ENCODE measurements at regions not wholly inside any gene's neighbourhood (a gene's known extent, or its start where the extent isn't known, plus 50 kb on each side); places are given as distances from the start of the nearest gene placed in this dataset.

- no peak for DNase-seq (ENCODE audit: low spot score)
- FAIRE-seq: no peak
Observed at GRCh38 chr5:155903791-155904190, 423.2 kb upstream of the SGCD start.

GRCh38 chr5:155905364-155905763, 421.6 kb upstream of the SGCD start:
- no peak for FAIRE-seq
- DNase-seq (ENCODE audit: low spot score): no peak

GRCh38 chr5:155906046-155906445, 420.9 kb upstream of the SGCD start:
- FAIRE-seq (no peak), DNase-seq (ENCODE audit: low spot score) (no peak)

- DNase-seq (ENCODE audit: low spot score): no peak
- FAIRE-seq: no peak
Observed at GRCh38 chr5:155908543-155908942, 418.4 kb upstream of the SGCD start.

GRCh38 chr5:155912291-155912690, 414.7 kb upstream of the SGCD start:
- DNase-seq (ENCODE audit: low spot score) (no peak), FAIRE-seq (no peak)

GRCh38 chr5:155914766-155915165, 412.2 kb upstream of the SGCD start:
- no peak for FAIRE-seq
- DNase-seq (ENCODE audit: low spot score): no peak

GRCh38 chr5:155915601-155916000, 411.4 kb upstream of the SGCD start:
- no peak for FAIRE-seq
- no peak for DNase-seq (ENCODE audit: low spot score)

GRCh38 chr5:155919126-155919525, 407.8 kb upstream of the SGCD start:
- no peak for FAIRE-seq
- no peak for DNase-seq (ENCODE audit: low spot score)

- FAIRE-seq: no peak
- DNase-seq (ENCODE audit: low spot score): no peak
Observed at GRCh38 chr5:155919725-155920124, 407.2 kb upstream of the SGCD start.

GRCh38 chr5:155921621-155922020, 405.3 kb upstream of the SGCD start:
- FAIRE-seq (no peak), DNase-seq (ENCODE audit: low spot score) (no peak)

GRCh38 chr5:155923784-155924183, 403.2 kb upstream of the SGCD start:
- no peak for DNase-seq (ENCODE audit: low spot score)

GRCh38 chr5:155926031-155926430, 400.9 kb upstream of the SGCD start:
- FAIRE-seq (no peak), DNase-seq (ENCODE audit: low spot score) (peak; percentile 6)

More at GRCh38 chr5:155923784-155924183, 403.2 kb upstream of the SGCD start:
- no peak for FAIRE-seq

GRCh38 chr5:155926766-155927165, 400.2 kb upstream of the SGCD start:
- no peak for DNase-seq (ENCODE audit: low spot score)
- no peak for FAIRE-seq

- FAIRE-seq (no peak), DNase-seq (ENCODE audit: low spot score) (no peak)
Observed at GRCh38 chr5:155929112-155929511, 397.9 kb upstream of the SGCD start.

GRCh38 chr5:155934964-155935363, 392.0 kb upstream of the SGCD start:
- FAIRE-seq (no peak), DNase-seq (ENCODE audit: low spot score) (no peak)

GRCh38 chr5:155935723-155936122, 391.2 kb upstream of the SGCD start:
- FAIRE-seq (no peak), DNase-seq (ENCODE audit: low spot score) (no peak)

- DNase-seq (ENCODE audit: low spot score): no peak
- FAIRE-seq: no peak
Observed at GRCh38 chr5:155936520-155937406, 390.2 kb upstream of the SGCD start.

- DNase-seq (ENCODE audit: low spot score): no peak
- no peak for FAIRE-seq
Observed at GRCh38 chr5:155938051-155938450, 388.9 kb upstream of the SGCD start.

GRCh38 chr5:155941340-155941739, 385.6 kb upstream of the SGCD start:
- DNase-seq (ENCODE audit: low spot score): no peak
- no peak for FAIRE-seq

- DNase-seq (ENCODE audit: low spot score): peak; percentile 8
- FAIRE-seq: no peak
Observed at GRCh38 chr5:155943516-155944407, 383.2 kb upstream of the SGCD start.

- DNase-seq (ENCODE audit: low spot score): no peak
- FAIRE-seq: no peak
Observed at GRCh38 chr5:155947394-155948062, 379.4 kb upstream of the SGCD start.

GRCh38 chr5:155948576-155948975, 378.4 kb upstream of the SGCD start:
- DNase-seq (ENCODE audit: low spot score): no peak
- FAIRE-seq: no peak
